ENCODE measurements at regions not wholly inside any gene's neighbourhood (a gene's known extent, or its start where the extent isn't known, plus 50 kb on each side); places are given as distances from the start of the nearest gene placed in this dataset.

DNA sequence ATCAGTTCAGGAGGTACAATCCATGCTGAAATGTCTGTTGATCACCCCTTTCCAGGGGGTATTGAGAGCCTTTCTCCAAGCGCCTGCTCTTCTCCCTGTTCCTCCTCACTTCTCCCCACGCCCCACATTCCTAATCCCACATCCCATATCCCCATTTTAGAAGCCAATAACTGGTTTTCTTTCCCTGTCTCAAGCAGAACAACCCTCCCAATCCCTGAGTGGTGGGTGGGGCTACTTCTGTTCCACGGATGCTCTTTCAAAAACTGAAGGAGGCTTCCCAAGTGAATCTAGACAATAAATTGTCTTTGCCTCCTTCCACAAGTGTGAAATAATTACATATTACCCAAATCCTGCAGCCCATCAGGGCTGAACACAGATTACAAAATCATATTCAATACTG lies 77.0 kb upstream of the SEMA6A start:
- TF ChIP-seq EZH2phosphoT487 (IDR thresholded peaks at IDR 0.05), result no peak
- TF ChIP-seq, protein P1, sequence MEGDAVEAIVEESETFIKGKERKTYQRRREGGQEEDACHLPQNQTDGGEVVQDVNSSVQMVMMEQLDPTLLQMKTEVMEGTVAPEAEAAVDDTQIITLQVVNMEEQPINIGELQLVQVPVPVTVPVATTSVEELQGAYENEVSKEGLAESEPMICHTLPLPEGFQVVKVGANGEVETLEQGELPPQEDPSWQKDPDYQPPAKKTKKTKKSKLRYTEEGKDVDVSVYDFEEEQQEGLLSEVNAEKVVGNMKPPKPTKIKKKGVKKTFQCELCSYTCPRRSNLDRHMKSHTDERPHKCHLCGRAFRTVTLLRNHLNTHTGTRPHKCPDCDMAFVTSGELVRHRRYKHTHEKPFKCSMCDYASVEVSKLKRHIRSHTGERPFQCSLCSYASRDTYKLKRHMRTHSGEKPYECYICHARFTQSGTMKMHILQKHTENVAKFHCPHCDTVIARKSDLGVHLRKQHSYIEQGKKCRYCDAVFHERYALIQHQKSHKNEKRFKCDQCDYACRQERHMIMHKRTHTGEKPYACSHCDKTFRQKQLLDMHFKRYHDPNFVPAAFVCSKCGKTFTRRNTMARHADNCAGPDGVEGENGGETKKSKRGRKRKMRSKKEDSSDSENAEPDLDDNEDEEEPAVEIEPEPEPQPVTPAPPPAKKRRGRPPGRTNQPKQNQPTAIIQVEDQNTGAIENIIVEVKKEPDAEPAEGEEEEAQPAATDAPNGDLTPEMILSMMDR (IDR thresholded peaks at IDR 0.05), result no peak

All from neural progenitor cell (in vitro differentiated cells).